ENCODE measurements at regions not wholly inside any gene's neighbourhood (a gene's known extent, or its start where the extent isn't known, plus 50 kb on each side); places are given as distances from the start of the nearest gene placed in this dataset.

DNA sequence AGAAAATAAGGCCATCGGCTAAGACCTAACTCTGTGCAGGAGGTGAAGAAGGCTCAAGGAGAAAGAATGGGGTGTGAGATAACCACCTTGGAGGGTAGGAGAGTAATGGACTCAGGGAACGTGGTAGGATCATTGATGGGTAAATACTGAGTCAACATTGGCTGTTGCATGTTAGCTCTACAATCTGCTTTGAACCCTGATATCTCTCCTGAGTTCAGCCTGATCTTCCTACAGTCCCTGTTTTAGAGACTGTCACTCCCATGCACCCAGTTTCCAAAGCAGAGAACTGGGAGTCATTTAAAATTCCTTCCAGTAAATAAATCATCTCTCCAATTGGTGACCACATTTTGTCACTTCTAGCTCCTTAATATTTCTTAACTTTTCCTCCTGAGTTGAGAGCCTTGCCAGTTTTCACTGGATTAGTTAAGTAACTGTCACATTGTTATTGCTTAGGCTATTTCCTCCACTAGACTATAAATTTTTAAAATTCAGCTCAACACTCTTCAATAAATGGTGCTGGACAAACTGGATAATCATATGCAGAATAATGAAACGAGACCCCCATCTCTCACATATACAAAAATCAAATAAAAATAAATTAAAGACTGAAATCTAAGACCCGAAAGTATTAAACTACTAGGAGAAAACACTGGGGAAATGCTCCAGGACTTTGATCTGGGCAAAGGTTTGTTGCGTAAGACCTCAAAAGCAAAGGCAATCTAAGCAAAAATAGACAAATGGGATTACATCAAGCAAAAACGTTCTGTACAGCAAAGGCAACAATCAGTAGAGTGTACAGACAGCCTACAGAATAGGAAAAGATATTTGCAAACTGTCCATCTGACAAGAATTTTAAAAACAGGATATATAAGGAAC is 138.9 kb upstream of the TMEM170B start:
- intact Hi-C loops (cut with DNase I) = no loop called here
- Histone ChIP-seq H3K27me3 (ENCODE audit: control insufficient read depth, insufficient read depth, low read length) (no peaks in the 10 kb centered on the region), H3K27ac (ENCODE audit: low read depth in 2 of 2, low read length in 2 of 2) (peak overlapping the region; percentile 18 to 66), H3K4me3 (ENCODE audit: low read length in 3 of 3) (no peak overlapping the region), H3K9me3 (ENCODE audit: control insufficient read depth in 2 of 3, insufficient read depth in 1 of 3, low read length in 3 of 3) (no peaks in the 10 kb centered on the region), H3K4me1 (ENCODE audit: control insufficient read depth in 2 of 3, insufficient read depth in 2 of 3, low read depth in 1 of 3, low read length in 3 of 3) (peaks cover 0 to 25% (median 4%) of the 10 kb centered on the region in 3 donors), H3K36me3 (ENCODE audit: control insufficient read depth in 2 of 3, insufficient read depth in 3 of 3, low read length in 3 of 3) (no peaks in the 10 kb centered on the region), H3K9ac (ENCODE audit: low read length in 3 of 3) (no peak overlapping the region)
- TF ChIP-seq, protein P1, sequence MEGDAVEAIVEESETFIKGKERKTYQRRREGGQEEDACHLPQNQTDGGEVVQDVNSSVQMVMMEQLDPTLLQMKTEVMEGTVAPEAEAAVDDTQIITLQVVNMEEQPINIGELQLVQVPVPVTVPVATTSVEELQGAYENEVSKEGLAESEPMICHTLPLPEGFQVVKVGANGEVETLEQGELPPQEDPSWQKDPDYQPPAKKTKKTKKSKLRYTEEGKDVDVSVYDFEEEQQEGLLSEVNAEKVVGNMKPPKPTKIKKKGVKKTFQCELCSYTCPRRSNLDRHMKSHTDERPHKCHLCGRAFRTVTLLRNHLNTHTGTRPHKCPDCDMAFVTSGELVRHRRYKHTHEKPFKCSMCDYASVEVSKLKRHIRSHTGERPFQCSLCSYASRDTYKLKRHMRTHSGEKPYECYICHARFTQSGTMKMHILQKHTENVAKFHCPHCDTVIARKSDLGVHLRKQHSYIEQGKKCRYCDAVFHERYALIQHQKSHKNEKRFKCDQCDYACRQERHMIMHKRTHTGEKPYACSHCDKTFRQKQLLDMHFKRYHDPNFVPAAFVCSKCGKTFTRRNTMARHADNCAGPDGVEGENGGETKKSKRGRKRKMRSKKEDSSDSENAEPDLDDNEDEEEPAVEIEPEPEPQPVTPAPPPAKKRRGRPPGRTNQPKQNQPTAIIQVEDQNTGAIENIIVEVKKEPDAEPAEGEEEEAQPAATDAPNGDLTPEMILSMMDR (IDR thresholded peaks at IDR 0.05; ENCODE audit: borderline replicate concordance, extremely low read depth, insufficient read depth) = no peak
- DNase-seq (no peak), FAIRE-seq (no peak)

DNA sequence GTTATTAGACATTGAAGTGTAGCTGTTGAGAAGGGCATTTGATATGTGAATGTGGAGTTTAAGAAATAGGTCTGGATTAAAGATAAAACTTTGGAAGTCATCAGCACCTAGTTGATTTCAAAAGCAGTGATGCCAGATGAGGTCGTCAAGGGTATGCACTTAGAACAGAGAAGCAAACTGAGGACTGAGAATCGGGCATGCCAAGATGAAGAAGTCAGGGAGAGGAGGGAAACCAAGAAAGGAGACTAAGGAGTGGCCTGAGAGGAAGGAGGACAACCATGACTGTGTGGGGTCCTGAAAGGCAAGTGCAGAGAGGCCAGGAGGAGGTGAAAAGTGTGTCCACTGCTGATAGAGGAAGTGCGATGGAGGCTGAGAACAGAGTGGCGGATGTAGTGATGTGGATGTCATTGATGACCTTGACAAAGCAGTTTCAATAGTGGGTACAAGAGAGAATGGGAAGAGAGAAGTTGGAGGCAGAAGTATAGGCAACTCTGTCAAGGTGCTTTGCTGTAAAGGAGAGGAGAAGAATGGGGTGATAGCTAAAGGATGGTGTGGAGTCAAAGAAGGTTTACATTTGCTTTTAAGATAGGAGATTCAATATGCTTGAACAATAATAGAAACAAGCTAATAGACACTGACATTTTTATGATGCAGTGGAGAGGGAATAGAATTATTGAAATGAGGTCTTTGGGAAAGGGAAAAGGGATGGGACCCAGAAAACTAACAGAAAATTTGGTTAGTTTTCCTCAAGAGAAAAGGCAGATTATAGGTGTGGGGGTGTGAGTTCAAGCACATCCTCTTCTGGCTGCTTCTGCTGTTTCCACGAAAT is 139.7 kb upstream of the TMEM170B start:
- H3K27me3 ChIP-seq (ENCODE audit: control insufficient read depth, insufficient read depth, low read length) = no peaks in the 10 kb centered on the region
- H3K36me3 ChIP-seq (ENCODE audit: control insufficient read depth in 2 of 3, insufficient read depth in 3 of 3, low read length in 3 of 3) = no peaks in the 10 kb centered on the region
- H3K9ac ChIP-seq (ENCODE audit: low read length in 3 of 3) = no peak overlapping the region
- FAIRE-seq (no peak), DNase-seq (no peak)
- H3K27ac ChIP-seq (ENCODE audit: low read depth in 2 of 2, low read length in 2 of 2) = peak overlapping the region; percentile 48 to 66
- TF ChIP-seq, protein P1 (IDR thresholded peaks at IDR 0.05; ENCODE audit: borderline replicate concordance, extremely low read depth, insufficient read depth) = no peak
- intact Hi-C loops (cut with DNase I) = no loop called here
- no peak overlapping the region for H3K4me3 ChIP-seq (ENCODE audit: low read length in 3 of 3)
- H3K4me1 ChIP-seq (ENCODE audit: control insufficient read depth in 2 of 3, insufficient read depth in 2 of 3, low read depth in 1 of 3, low read length in 3 of 3) = peaks cover 0 to 18% (median 4%) of the 10 kb centered on the region in 3 donors
- no peaks in the 10 kb centered on the region for H3K9me3 ChIP-seq (ENCODE audit: control insufficient read depth in 2 of 3, insufficient read depth in 1 of 3, low read length in 3 of 3)

GRCh38 chr6:11396860-11397259 is 140.7 kb upstream of the TMEM170B start:
- H3K27ac ChIP-seq (ENCODE audit: low read depth in 2 of 2, low read length in 2 of 2) = no peak overlapping the region
- intact Hi-C loops (cut with DNase I) = no loop called here
- no peaks in the 10 kb centered on the region for H3K27me3 ChIP-seq (ENCODE audit: control insufficient read depth, insufficient read depth, low read length)
- DNase-seq = no peak
- FAIRE-seq = no peak
- H3K4me1 ChIP-seq (ENCODE audit: control insufficient read depth in 2 of 3, insufficient read depth in 2 of 3, low read depth in 1 of 3, low read length in 3 of 3) = peaks cover 0 to 18% (median 4%) of the 10 kb centered on the region in 3 donors
- H3K4me3 ChIP-seq (ENCODE audit: low read length in 3 of 3) = no peak overlapping the region
- H3K36me3 ChIP-seq (ENCODE audit: control insufficient read depth in 2 of 3, insufficient read depth in 3 of 3, low read length in 3 of 3) = no peaks in the 10 kb centered on the region
- TF ChIP-seq, protein P1 (IDR thresholded peaks at IDR 0.05; ENCODE audit: borderline replicate concordance, extremely low read depth, insufficient read depth) = no peak
- no peak overlapping the region for H3K9ac ChIP-seq (ENCODE audit: low read length in 3 of 3)
- no peaks in the 10 kb centered on the region for H3K9me3 ChIP-seq (ENCODE audit: control insufficient read depth in 2 of 3, insufficient read depth in 1 of 3, low read length in 3 of 3)

All from kidney (tissue), 13 donors.